ENCODE measurements at regions not wholly inside any gene's neighbourhood (a gene's known extent, or its start where the extent isn't known, plus 50 kb on each side); places are given as distances from the start of the nearest gene placed in this dataset.
"Not testable (repeated sequence)": the region's sequence is repeated elsewhere in the genome, so short reads cannot be mapped to it uniquely, and the experiment has no call there.

DNA sequence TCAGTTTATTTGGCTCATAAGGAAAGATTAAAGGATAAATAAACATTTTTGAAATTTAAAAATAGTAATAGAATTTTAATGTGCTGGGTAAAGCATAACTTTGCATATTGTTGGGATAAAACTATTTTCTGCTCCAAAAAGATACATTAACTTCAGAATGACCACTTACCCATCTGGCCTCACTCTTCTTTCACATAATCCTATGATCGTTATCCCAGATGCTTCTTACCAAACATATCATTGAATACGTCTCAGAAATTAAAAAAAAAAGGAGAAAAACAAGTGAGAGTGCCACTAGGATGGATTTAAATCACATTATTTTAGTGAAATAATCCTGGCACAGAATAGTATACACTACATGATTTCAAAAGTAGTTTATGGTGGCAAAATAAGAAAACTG is 677.5 kb upstream of the ZWINT start:
- H3K36me3 ChIP-seq (ENCODE audit: insufficient read depth in 1 of 2, low read depth in 1 of 2), result no peaks in the 10 kb centered on the region
- no peak for ATAC-seq
- DNase-seq, result no peak
- no peak overlapping the region for H3K4me3 ChIP-seq
- TF ChIP-seq, protein P1, sequence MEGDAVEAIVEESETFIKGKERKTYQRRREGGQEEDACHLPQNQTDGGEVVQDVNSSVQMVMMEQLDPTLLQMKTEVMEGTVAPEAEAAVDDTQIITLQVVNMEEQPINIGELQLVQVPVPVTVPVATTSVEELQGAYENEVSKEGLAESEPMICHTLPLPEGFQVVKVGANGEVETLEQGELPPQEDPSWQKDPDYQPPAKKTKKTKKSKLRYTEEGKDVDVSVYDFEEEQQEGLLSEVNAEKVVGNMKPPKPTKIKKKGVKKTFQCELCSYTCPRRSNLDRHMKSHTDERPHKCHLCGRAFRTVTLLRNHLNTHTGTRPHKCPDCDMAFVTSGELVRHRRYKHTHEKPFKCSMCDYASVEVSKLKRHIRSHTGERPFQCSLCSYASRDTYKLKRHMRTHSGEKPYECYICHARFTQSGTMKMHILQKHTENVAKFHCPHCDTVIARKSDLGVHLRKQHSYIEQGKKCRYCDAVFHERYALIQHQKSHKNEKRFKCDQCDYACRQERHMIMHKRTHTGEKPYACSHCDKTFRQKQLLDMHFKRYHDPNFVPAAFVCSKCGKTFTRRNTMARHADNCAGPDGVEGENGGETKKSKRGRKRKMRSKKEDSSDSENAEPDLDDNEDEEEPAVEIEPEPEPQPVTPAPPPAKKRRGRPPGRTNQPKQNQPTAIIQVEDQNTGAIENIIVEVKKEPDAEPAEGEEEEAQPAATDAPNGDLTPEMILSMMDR (IDR thresholded peaks at IDR 0.05), result no peak
- intact Hi-C loops (cut with DNase I), result no loop called here
- no peaks in the 10 kb centered on the region for H3K4me1 ChIP-seq
- no peaks in the 10 kb centered on the region for H3K9me3 ChIP-seq
- no peaks in the 10 kb centered on the region for H3K27me3 ChIP-seq (ENCODE audit: insufficient read depth in 3 of 3, low read length in 2 of 3)
- 75 to 78% (median 76%) methylated on average over 2 of the region's 2 CpGs for WGBS, 3 donors
- H3K27ac ChIP-seq, result no peak overlapping the region

DNA sequence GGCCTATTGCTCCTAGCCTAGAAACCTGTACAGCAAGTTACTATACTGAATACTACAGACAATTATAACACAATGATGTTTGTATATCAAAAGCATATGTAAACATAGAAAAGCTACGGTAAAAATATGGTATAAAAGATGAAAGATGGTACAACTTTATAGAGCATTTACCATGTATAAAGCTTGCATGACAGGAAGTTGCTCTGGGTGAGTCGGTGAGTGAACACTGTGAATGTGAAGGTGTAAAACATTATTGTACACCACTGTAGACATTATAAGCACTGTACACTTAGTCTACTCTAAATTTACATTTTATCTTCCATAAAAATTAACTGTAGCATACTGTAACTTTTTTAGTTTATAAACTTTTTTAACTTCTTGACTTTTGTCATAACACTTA is 674.3 kb upstream of the ZWINT start:
- H3K4me3 ChIP-seq, result no peak overlapping the region
- no peak overlapping the region for H3K27ac ChIP-seq
- WGBS, 3 donors, result 86 to 90% (median 87%) methylated on average over 2 of the region's 2 CpGs
- TF ChIP-seq, protein P1 (IDR thresholded peaks at IDR 0.05), result no peak
- H3K27me3 ChIP-seq (ENCODE audit: insufficient read depth in 3 of 3, low read length in 2 of 3), result no peaks in the 10 kb centered on the region
- no peaks in the 10 kb centered on the region for H3K4me1 ChIP-seq
- no peak for ATAC-seq
- DNase-seq, result no peak
- intact Hi-C loops (cut with DNase I), result no loop called here
- H3K36me3 ChIP-seq (ENCODE audit: insufficient read depth in 1 of 2, low read depth in 1 of 2), result no peaks in the 10 kb centered on the region
- H3K9me3 ChIP-seq, result peaks cover 8% of the 10 kb centered on the region

DNA sequence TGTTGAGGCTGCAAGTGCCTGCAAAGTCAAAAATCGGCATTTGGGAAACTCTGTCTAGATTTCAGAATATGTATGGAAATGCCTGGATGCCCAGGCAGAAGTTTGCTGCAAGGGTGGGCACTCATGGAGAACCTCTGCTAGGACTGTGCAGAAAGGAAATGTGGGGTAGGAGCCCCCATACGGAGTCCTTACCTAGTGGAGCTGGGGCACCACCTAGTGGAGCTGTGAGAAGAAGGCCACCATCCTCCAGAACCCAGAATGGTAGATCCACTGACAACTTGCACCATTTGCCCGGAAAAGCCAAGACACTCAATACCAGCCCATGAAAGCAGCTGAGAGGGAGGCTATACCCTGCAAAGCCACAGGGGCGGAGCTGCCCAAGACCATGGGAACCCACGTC is 671.2 kb upstream of the ZWINT start:
- H3K27ac ChIP-seq; DNase-seq; H3K27me3 ChIP-seq (ENCODE audit: insufficient read depth in 3 of 3, low read length in 2 of 3); H3K36me3 ChIP-seq (ENCODE audit: insufficient read depth in 1 of 2, low read depth in 1 of 2); H3K4me3 ChIP-seq; ATAC-seq; H3K4me1 ChIP-seq; H3K9me3 ChIP-seq: not testable (repeated sequence)
- WGBS, 3 donors, result 78 to 86% (median 84%) methylated on average over 5 of the region's 5 CpGs
- intact Hi-C loops (cut with DNase I), result loop anchor here in 1 of 2 donors (2.0 kb wide), 1 partner anchor 42 kb away; no protein-coding TSS in a partner anchor

- 89 to 90% (median 89%) methylated on average over 4 of the region's 4 CpGs for WGBS, 3 donors
- intact Hi-C loops (cut with DNase I), result no loop called here
- no peaks in the 10 kb centered on the region for H3K36me3 ChIP-seq (ENCODE audit: insufficient read depth in 1 of 2, low read depth in 1 of 2)
- DNase-seq, result no peak
- TF ChIP-seq, protein P1 (IDR thresholded peaks at IDR 0.05), result no peak
- H3K27ac ChIP-seq, result no peak overlapping the region
- H3K9me3 ChIP-seq, result peaks cover 8% of the 10 kb centered on the region
- ATAC-seq, result no peak
- no peaks in the 10 kb centered on the region for H3K27me3 ChIP-seq (ENCODE audit: insufficient read depth in 3 of 3, low read length in 2 of 3)
- H3K4me3 ChIP-seq, result no peak overlapping the region
- H3K4me1 ChIP-seq, result no peaks in the 10 kb centered on the region
These were observed 670.3 kb upstream of the ZWINT start for GRCh38 chr10:57031346-57031745.

DNA sequence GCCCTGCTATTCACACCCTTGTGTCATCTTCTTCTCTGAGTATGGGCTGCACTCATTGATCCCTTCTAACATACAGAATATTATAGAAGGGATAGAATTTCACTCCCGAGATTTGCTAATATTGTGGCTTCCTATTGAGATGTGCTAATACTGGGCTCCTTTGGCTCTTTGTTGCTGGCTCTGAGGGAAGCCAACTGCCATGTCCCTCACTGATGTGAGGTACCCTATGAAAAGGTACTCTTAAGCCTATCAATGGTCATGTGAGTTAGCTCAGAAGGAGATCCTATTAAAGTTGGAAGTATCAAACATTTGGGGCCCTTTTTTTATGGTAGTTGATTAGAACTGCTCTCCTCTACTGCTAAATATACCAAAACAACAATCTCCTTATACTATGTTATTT is 665.2 kb upstream of the ZWINT start:
- no peak for DNase-seq
- Histone ChIP-seq H3K4me3 (no peak overlapping the region), H3K36me3 (ENCODE audit: insufficient read depth in 1 of 2, low read depth in 1 of 2) (no peaks in the 10 kb centered on the region), H3K27ac (no peak overlapping the region), H3K4me1 (no peaks in the 10 kb centered on the region), H3K9me3 (peaks cover 3% of the 10 kb centered on the region), H3K27me3 (ENCODE audit: insufficient read depth in 3 of 3, low read length in 2 of 3) (no peaks in the 10 kb centered on the region)
- no peak for ATAC-seq
- intact Hi-C loops (cut with DNase I), result no loop called here
- WGBS, 3 donors, result 67 to 93% (median 69%) methylated on average over 1 of the region's 1 CpG
- TF ChIP-seq, protein P1 (IDR thresholded peaks at IDR 0.05), result no peak
